HG02588 (cell line): ENCODE measurements at regions not wholly inside any gene's neighbourhood (a gene's known extent, or its start where the extent isn't known, plus 50 kb on each side); places are given as distances from the start of the nearest gene placed in this dataset.

Experiments
- ATAC-seq: cut with Tn5 transposase; IDR thresholded peaks from one replicate; pipeline ENCODE4 v1.9.1; 2021; ENCODE audit warnings: mild to moderate bottlenecking, moderate library complexity; ENCODE audit not compliant: unreplicated experiment

GRCh38 chr14:95413289-95414215 lies 93.8 kb upstream of the CLMN start:
- no peak for ATAC-seq

GRCh38 chr14:95410838-95411237 lies 91.1 kb upstream of the CLMN start:
- ATAC-seq = no peak

- ATAC-seq = no peak
These were observed 90.0 kb upstream of the CLMN start for GRCh38 chr14:95409477-95410272.

- ATAC-seq = no peak
These were observed 89.2 kb upstream of the CLMN start for GRCh38 chr14:95408731-95409476.

- no peak for ATAC-seq
These were observed 87.6 kb upstream of the CLMN start for GRCh38 chr14:95407354-95407753.

GRCh38 chr14:95406756-95407277 lies 87.1 kb upstream of the CLMN start:
- no peak for ATAC-seq

- no peak for ATAC-seq
These were observed 84.9 kb upstream of the CLMN start for GRCh38 chr14:95404583-95404982.

GRCh38 chr14:95402578-95402977 lies 82.9 kb upstream of the CLMN start:
- ATAC-seq = no peak

GRCh38 chr14:95402176-95402575 lies 82.5 kb upstream of the CLMN start:
- ATAC-seq = no peak

GRCh38 chr14:95398630-95399547 lies 79.2 kb upstream of the CLMN start:
- ATAC-seq = no peak

- no peak for ATAC-seq
These were observed 77.6 kb upstream of the CLMN start for GRCh38 chr14:95397325-95397724.

- ATAC-seq = no peak
These were observed 76.5 kb upstream of the CLMN start for GRCh38 chr14:95396221-95396620.

- no peak for ATAC-seq
These were observed 75.5 kb upstream of the CLMN start for GRCh38 chr14:95395098-95395737.

- no peak for ATAC-seq
These were observed 74.8 kb upstream of the CLMN start for GRCh38 chr14:95394297-95395097.

GRCh38 chr14:95392841-95393240 lies 73.1 kb upstream of the CLMN start:
- ATAC-seq = no peak

- no peak for ATAC-seq
These were observed 71.6 kb upstream of the CLMN start for GRCh38 chr14:95391331-95391730.

- ATAC-seq = no peak
These were observed 69.8 kb upstream of the CLMN start for GRCh38 chr14:95389471-95390011.

GRCh38 chr14:95388699-95389098 lies 69.0 kb upstream of the CLMN start:
- ATAC-seq = no peak
